CD1c-positive myeloid dendritic cell (primary cell): ENCODE measurements at regions not wholly inside any gene's neighbourhood (a gene's known extent, or its start where the extent isn't known, plus 50 kb on each side); places are given as distances from the start of the nearest gene placed in this dataset.

Experiments used
- DNase-seq: peaks from one replicate; pipeline ENCODE4 v3.0.0-alpha.2; 2016; ENCODE audit errors: extremely low spot score

GRCh38 chr5:159854916-159855315 is 61.4 kb upstream of the ADRA1B start:
- no peak for DNase-seq

DNA sequence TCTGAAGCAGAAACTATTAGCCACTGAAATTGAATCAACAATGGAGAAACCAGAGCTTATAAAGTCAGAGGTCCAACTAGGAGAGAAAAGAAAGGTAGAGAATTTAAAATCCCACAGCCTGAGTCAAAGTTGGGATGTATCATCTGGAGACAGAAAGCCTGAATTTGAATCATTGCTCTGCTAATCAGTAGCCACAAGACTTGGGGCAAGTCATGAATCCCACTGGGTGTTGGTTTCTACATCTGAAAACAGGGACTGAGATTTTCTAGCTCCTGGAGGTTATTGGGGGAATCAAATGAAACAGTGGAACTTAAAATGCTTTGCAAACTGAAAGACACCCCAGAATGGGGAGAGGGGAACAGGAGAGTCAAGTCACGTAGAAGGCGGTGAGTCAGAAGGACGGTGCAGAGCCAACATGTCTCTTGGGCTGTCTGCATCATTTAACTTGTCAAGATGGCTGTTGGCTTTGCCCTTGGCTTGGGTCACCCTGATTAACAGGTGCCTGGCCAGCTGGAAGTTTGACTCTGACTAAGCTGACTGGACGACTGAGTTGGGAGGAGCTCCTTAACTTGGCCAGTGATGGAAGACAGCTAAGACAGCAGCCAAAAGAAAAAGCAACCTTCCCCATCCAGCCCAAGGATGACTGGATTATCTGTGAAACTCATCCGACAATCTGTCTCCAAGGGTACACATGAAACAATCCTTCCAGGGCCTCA is 60.6 kb upstream of the ADRA1B start:
- DNase-seq = no peak

- no peak for DNase-seq
Observed at GRCh38 chr5:159858871-159859270, 57.4 kb upstream of the ADRA1B start.

- DNase-seq = no peak
Observed at GRCh38 chr5:159861086-159861485, 55.2 kb upstream of the ADRA1B start.

- no peak for DNase-seq
Observed at GRCh38 chr5:159864885-159865691, 51.2 kb upstream of the ADRA1B start.

DNA sequence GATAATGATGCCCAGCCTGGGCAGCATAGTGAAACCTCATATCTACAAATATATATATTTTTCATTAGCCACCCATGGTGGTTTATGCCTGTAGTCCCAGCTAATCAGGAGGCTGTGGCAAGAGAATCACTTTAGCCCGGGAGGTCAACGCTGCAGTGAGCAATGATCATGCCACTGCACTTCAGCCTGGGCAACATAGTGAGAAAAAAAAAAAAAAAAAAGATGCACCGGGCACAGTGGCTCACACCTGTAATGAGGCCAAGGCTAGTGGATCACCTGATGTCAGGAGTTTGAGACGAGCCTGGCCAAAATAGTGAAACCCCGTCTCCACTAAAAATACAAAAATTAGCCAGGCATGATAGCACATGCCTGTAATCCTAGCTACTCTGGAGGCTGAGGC is 50.2 kb upstream of the ADRA1B start:
- no peak for DNase-seq
